CD4-positive, alpha-beta T cell (primary cell): ENCODE measurements at regions not wholly inside any gene's neighbourhood (a gene's known extent, or its start where the extent isn't known, plus 50 kb on each side); places are given as distances from the start of the nearest gene placed in this dataset.

Source experiments
- ATAC-seq: fragments of 200-7000 bp; cut with Tn5 transposase; one replicate; pipeline ENCODE4 v1.10.0; 2022; ENCODE audit warnings: mild to moderate bottlenecking; ENCODE audit not compliant: poor library complexity
- CTCF ChIA-PET: fragments of 350-600 bp; sonication (Branson Sonifier 250); formaldehyde crosslinking; loops from one replicate; lab custom pipeline; 2021; ENCODE audit warnings: antibody characterized with exemption, inconsistent platforms; lab: Charles Lee
- POLR2A ChIA-PET: fragments of 350-600 bp; sonication (Branson Sonifier 250); formaldehyde crosslinking; loops from one replicate; lab custom pipeline; 2021; ENCODE audit warnings: antibody characterized with exemption, inconsistent platforms; lab: Charles Lee
- DNase-seq, 14 experiments: peaks; one replicate each; pipeline ENCODE4 v3.0.0-alpha.2; 2013 to 2020; ENCODE audit warnings: mixed read lengths in 2 of 14
- H3K27ac ChIP-seq, 2 donors: one replicate each; pipeline versions ENCODE4 v1.5.1 to v1.7.0; 2013; ENCODE audit warnings: low read length in 2 of 2, low read depth in 1 of 2, mild to moderate bottlenecking in 1 of 2
- H3K27me3 ChIP-seq, 2 experiments: 1 replicate in 1 of 2; 2 replicates in 1 of 2; pipeline versions ENCODE4 v1.6.1 to v1.7.0; 2013; ENCODE audit warnings: low read length in 2 of 2, control low read depth in 1 of 2, mild to moderate bottlenecking in 1 of 2, moderate library complexity in 1 of 2; ENCODE audit not compliant: insufficient read depth in 2 of 2, control insufficient read depth in 1 of 2
- H3K36me3 ChIP-seq: one replicate; pipeline ENCODE4 v1.6.1; 2013; ENCODE audit warnings: low read length, control low read depth; ENCODE audit not compliant: insufficient read depth
- H3K4me1 ChIP-seq: one replicate; pipeline ENCODE4 v1.6.1; 2013; ENCODE audit warnings: low read length, control low read depth; ENCODE audit not compliant: insufficient read depth
- H3K4me3 ChIP-seq: one replicate; pipeline ENCODE4 v1.5.1; 2013; ENCODE audit warnings: mild to moderate bottlenecking, low read length, moderate library complexity
- H3K9me3 ChIP-seq, 2 experiments: 1 replicate in 1 of 2; 2 replicates in 1 of 2; pipeline versions ENCODE4 v1.6.1 to v1.7.0; 2013; ENCODE audit warnings: low read length in 2 of 2, mild to moderate bottlenecking in 2 of 2, control low read depth in 1 of 2, moderate library complexity in 1 of 2; ENCODE audit not compliant: control insufficient read depth in 1 of 2, insufficient read depth in 1 of 2
- H3K27ac Mint-ChIP-seq: one replicate; pipeline ENCODE4 v1.8.0; 2020; ENCODE audit warnings: mixed read lengths
- H3K27me3 Mint-ChIP-seq: one replicate; pipeline ENCODE4 v1.8.0; 2021; ENCODE audit warnings: mixed read lengths
- H3K36me3 Mint-ChIP-seq: one replicate; pipeline ENCODE4 v1.8.0; 2021; ENCODE audit warnings: low read depth, mixed read lengths
- H3K4me1 Mint-ChIP-seq: one replicate; pipeline ENCODE4 v1.8.0; 2021; ENCODE audit warnings: low read depth, mixed read lengths
- H3K4me3 Mint-ChIP-seq: one replicate; pipeline ENCODE4 v1.8.0; 2020; ENCODE audit warnings: mild to moderate bottlenecking, mixed read lengths
- H3K9me3 Mint-ChIP-seq: one replicate; pipeline ENCODE4 v1.8.0; 2020; ENCODE audit warnings: mixed read lengths
- CTCF ChIP-seq: fragments of 200-600 bp; IDR thresholded peaks from one replicate; pipeline ENCODE4 v1.8.0; 2022; ENCODE audit warnings: antibody characterized with exemption, mild to moderate bottlenecking
- intact Hi-C, 2 experiments: fragments of 100-400 bp; cut with DNase I in 1 of 2; cut with micrococcal nuclease in 1 of 2; formaldehyde crosslinking; loops; one replicate each; pipeline versions ENCODE4 v1.15.1 to v1.9.0; 2023 to 2025; cut with DNase I, micrococcal nuclease

GRCh38 chr18:78801011-78801410 lies 178.6 kb upstream of the SALL3 start:
- Histone ChIP-seq H3K36me3 (no peaks in the 10 kb centered on the region), H3K9me3 (peaks cover 0 to 36% of the 10 kb centered on the region in 2 experiments), H3K27ac (no peak overlapping the region), H3K4me1 (no peaks in the 10 kb centered on the region), H3K4me3 (no peak overlapping the region), H3K27me3 (no peaks in the 10 kb centered on the region)
- Mint-ChIP-seq H3K9me3 (no peaks in the 10 kb centered on the region), H3K36me3 (no peaks in the 10 kb centered on the region), H3K4me1 (no peaks in the 10 kb centered on the region), H3K27ac (no peak overlapping the region), H3K27me3 (peaks cover 4% of the 10 kb centered on the region), H3K4me3 (no peak overlapping the region)
- POLR2A ChIA-PET, result no interaction called here
- intact Hi-C loops, result no loop called here
- ATAC-seq (no peak), DNase-seq (no peak)
- CTCF ChIA-PET, result no interaction called here
- no peak for TF ChIP-seq CTCF

- Histone ChIP-seq H3K9me3 (peaks cover 0 to 27% of the 10 kb centered on the region in 2 experiments), H3K27ac (no peak overlapping the region), H3K4me1 (no peaks in the 10 kb centered on the region), H3K27me3 (no peaks in the 10 kb centered on the region), H3K4me3 (no peak overlapping the region), H3K36me3 (no peaks in the 10 kb centered on the region)
- ChIA-PET CTCF (no interaction called here), POLR2A (no interaction called here)
- Mint-ChIP-seq H3K4me3 (no peak overlapping the region), H3K9me3 (no peaks in the 10 kb centered on the region), H3K27me3 (peaks cover 4% of the 10 kb centered on the region), H3K4me1 (no peaks in the 10 kb centered on the region), H3K27ac (no peak overlapping the region), H3K36me3 (no peaks in the 10 kb centered on the region)
- TF ChIP-seq CTCF, result no peak
- no peak for ATAC-seq
- intact Hi-C loops, result no loop called here
- no peak for DNase-seq
Measured at GRCh38 chr18:78803104-78803503, 176.5 kb upstream of the SALL3 start.

GRCh38 chr18:78804206-78805030 lies 175.2 kb upstream of the SALL3 start:
- Histone ChIP-seq H3K27me3 (no peaks in the 10 kb centered on the region), H3K9me3 (peaks cover 0 to 21% of the 10 kb centered on the region in 2 experiments), H3K27ac (no peak overlapping the region), H3K4me3 (no peak overlapping the region), H3K4me1 (no peaks in the 10 kb centered on the region), H3K36me3 (no peaks in the 10 kb centered on the region)
- no peaks in the 10 kb centered on the region for H3K36me3 Mint-ChIP-seq
- ChIA-PET CTCF (no interaction called here), POLR2A (no interaction called here)
- ATAC-seq (no peak), DNase-seq (no peak)
- intact Hi-C loops, result no loop called here
- peaks cover 4% of the 10 kb centered on the region for H3K27me3 Mint-ChIP-seq
- H3K27ac Mint-ChIP-seq, result no peak overlapping the region
- no peak overlapping the region for H3K4me3 Mint-ChIP-seq
- no peaks in the 10 kb centered on the region for H3K9me3 Mint-ChIP-seq
- no peaks in the 10 kb centered on the region for H3K4me1 Mint-ChIP-seq
- no peak for TF ChIP-seq CTCF
